ENCODE measurements at regions not wholly inside any gene's neighbourhood (a gene's known extent, or its start where the extent isn't known, plus 50 kb on each side); places are given as distances from the start of the nearest gene placed in this dataset.

GRCh38 chr6:19210849-19211590, 626.1 kb upstream of the ID4 start:
- no peak for TF ChIP-seq YY1 (IDR thresholded peaks at IDR 0.05; ENCODE audit: low read depth)
- no peak for TF ChIP-seq MAX (IDR thresholded peaks at IDR 0.05)
